ENCODE measurements at regions not wholly inside any gene's neighbourhood (a gene's known extent, or its start where the extent isn't known, plus 50 kb on each side); places are given as distances from the start of the nearest gene placed in this dataset.

- Histone ChIP-seq H3K36me3 (ENCODE audit: insufficient read depth, low read length) (no peaks in the 10 kb centered on the region), H3K27ac (ENCODE audit: low read length) (no peak overlapping the region), H3K9me3 (ENCODE audit: insufficient read depth, low read length, severe bottlenecking) (no peaks in the 10 kb centered on the region), H3K4me1 (ENCODE audit: insufficient read depth, low read length) (no peaks in the 10 kb centered on the region), H3K4me3 (ENCODE audit: low read depth in 1 of 2, low read length in 2 of 2) (no peak overlapping the region), H3K9ac (ENCODE audit: low read depth, low read length) (no peak overlapping the region), H4K20me1 (ENCODE audit: insufficient read depth, low read length) (no peaks in the 10 kb centered on the region), H3K27me3 (ENCODE audit: insufficient read depth, low read length, poor library complexity) (no peaks in the 10 kb centered on the region), H2AFZ (ENCODE audit: low read depth, low read length) (no peak overlapping the region), H3K4me2 (ENCODE audit: insufficient read depth, low read length) (no peak overlapping the region), H3K79me2 (ENCODE audit: insufficient read depth, low read length) (no peaks in the 10 kb centered on the region)
- no peak for DNase-seq
- ATAC-seq (ENCODE audit: insufficient read depth, low read depth), result no peak
- no peak for TF ChIP-seq EZH2 (IDR thresholded peaks at IDR 0.05; ENCODE audit: borderline replicate concordance, low read depth, low read length, severe bottlenecking)
- TF ChIP-seq CTCF (IDR thresholded peaks at IDR 0.05; ENCODE audit: borderline replicate concordance, extremely low read depth, low read length, poor library complexity, severe bottlenecking), result no peak
Measured at GRCh38 chrX:126982158-126982557, 162.6 kb downstream of the PRR32 start.

GRCh38 chrX:126985027-126985426 lies 165.5 kb downstream of the PRR32 start:
- DNase-seq (no peak), ATAC-seq (ENCODE audit: insufficient read depth, low read depth) (no peak)
- Histone ChIP-seq H3K4me1 (ENCODE audit: insufficient read depth, low read length) (no peaks in the 10 kb centered on the region), H3K36me3 (ENCODE audit: insufficient read depth, low read length) (no peaks in the 10 kb centered on the region), H3K79me2 (ENCODE audit: insufficient read depth, low read length) (no peaks in the 10 kb centered on the region), H2AFZ (ENCODE audit: low read depth, low read length) (no peak overlapping the region), H4K20me1 (ENCODE audit: insufficient read depth, low read length) (no peaks in the 10 kb centered on the region), H3K4me2 (ENCODE audit: insufficient read depth, low read length) (no peak overlapping the region), H3K9ac (ENCODE audit: low read depth, low read length) (no peak overlapping the region), H3K9me3 (ENCODE audit: insufficient read depth, low read length, severe bottlenecking) (no peaks in the 10 kb centered on the region), H3K27ac (ENCODE audit: low read length) (no peak overlapping the region), H3K27me3 (ENCODE audit: insufficient read depth, low read length, poor library complexity) (no peaks in the 10 kb centered on the region), H3K4me3 (ENCODE audit: low read depth in 1 of 2, low read length in 2 of 2) (no peak overlapping the region)
- TF ChIP-seq EZH2 (IDR thresholded peaks at IDR 0.05; ENCODE audit: borderline replicate concordance, low read depth, low read length, severe bottlenecking), result no peak
- TF ChIP-seq CTCF (IDR thresholded peaks at IDR 0.05; ENCODE audit: borderline replicate concordance, extremely low read depth, low read length, poor library complexity, severe bottlenecking), result no peak

- H3K9ac ChIP-seq (ENCODE audit: low read depth, low read length), result no peak overlapping the region
- H3K4me1 ChIP-seq (ENCODE audit: insufficient read depth, low read length), result no peaks in the 10 kb centered on the region
- no peaks in the 10 kb centered on the region for H4K20me1 ChIP-seq (ENCODE audit: insufficient read depth, low read length)
- H3K79me2 ChIP-seq (ENCODE audit: insufficient read depth, low read length), result no peaks in the 10 kb centered on the region
- H3K27ac ChIP-seq (ENCODE audit: low read length), result no peak overlapping the region
- no peaks in the 10 kb centered on the region for H3K27me3 ChIP-seq (ENCODE audit: insufficient read depth, low read length, poor library complexity)
- H3K9me3 ChIP-seq (ENCODE audit: insufficient read depth, low read length, severe bottlenecking), result no peaks in the 10 kb centered on the region
- DNase-seq (no peak), ATAC-seq (ENCODE audit: insufficient read depth, low read depth) (no peak)
- no peaks in the 10 kb centered on the region for H3K36me3 ChIP-seq (ENCODE audit: insufficient read depth, low read length)
- H3K4me2 ChIP-seq (ENCODE audit: insufficient read depth, low read length), result no peak overlapping the region
- no peak overlapping the region for H3K4me3 ChIP-seq (ENCODE audit: low read depth in 1 of 2, low read length in 2 of 2)
- no peak overlapping the region for H2AFZ ChIP-seq (ENCODE audit: low read depth, low read length)
- TF ChIP-seq CTCF (IDR thresholded peaks at IDR 0.05; ENCODE audit: borderline replicate concordance, extremely low read depth, low read length, poor library complexity, severe bottlenecking) (no peak), EZH2 (IDR thresholded peaks at IDR 0.05; ENCODE audit: borderline replicate concordance, low read depth, low read length, severe bottlenecking) (no peak)
Measured at GRCh38 chrX:126985981-126986380, 166.5 kb downstream of the PRR32 start.

DNA sequence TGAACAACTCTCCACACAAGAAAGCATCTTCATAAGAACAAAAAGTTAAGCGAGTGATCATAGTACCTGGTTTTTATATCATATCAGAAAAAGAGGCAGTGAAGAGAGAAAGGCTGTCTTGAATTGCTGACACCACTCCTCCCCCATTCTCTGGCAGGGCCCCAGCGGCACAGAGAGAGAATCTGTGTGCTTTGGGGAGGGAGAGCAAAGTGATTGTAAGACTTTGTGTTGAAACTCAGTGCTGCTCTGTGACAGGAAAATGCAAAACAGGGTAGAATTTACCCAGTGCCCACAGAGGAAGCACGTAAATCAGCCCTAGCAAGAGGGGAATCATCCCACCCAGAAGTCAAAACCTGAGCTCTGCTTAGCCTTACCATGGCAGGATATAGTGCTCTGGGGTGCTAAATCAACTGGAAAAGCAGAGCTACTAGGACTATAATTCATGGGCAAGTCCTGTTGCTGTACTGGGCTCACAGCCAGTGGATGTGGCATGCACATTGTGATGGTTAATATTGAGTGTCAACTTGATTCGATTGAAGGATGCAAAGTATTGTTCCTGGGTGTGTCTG lies 174.6 kb downstream of the PRR32 start:
- no peak overlapping the region for H3K9ac ChIP-seq (ENCODE audit: low read depth, low read length)
- no peaks in the 10 kb centered on the region for H3K9me3 ChIP-seq (ENCODE audit: insufficient read depth, low read length, severe bottlenecking)
- DNase-seq (no peak), ATAC-seq (ENCODE audit: insufficient read depth, low read depth) (no peak)
- no peaks in the 10 kb centered on the region for H4K20me1 ChIP-seq (ENCODE audit: insufficient read depth, low read length)
- H3K79me2 ChIP-seq (ENCODE audit: insufficient read depth, low read length), result no peaks in the 10 kb centered on the region
- H3K4me2 ChIP-seq (ENCODE audit: insufficient read depth, low read length), result no peak overlapping the region
- H2AFZ ChIP-seq (ENCODE audit: low read depth, low read length), result no peak overlapping the region
- no peaks in the 10 kb centered on the region for H3K27me3 ChIP-seq (ENCODE audit: insufficient read depth, low read length, poor library complexity)
- no peaks in the 10 kb centered on the region for H3K36me3 ChIP-seq (ENCODE audit: insufficient read depth, low read length)
- H3K4me1 ChIP-seq (ENCODE audit: insufficient read depth, low read length), result no peaks in the 10 kb centered on the region
- TF ChIP-seq EZH2 (IDR thresholded peaks at IDR 0.05; ENCODE audit: borderline replicate concordance, low read depth, low read length, severe bottlenecking) (no peak), CTCF (IDR thresholded peaks at IDR 0.05; ENCODE audit: borderline replicate concordance, extremely low read depth, low read length, poor library complexity, severe bottlenecking) (no peak)
- H3K4me3 ChIP-seq (ENCODE audit: low read depth in 1 of 2, low read length in 2 of 2), result no peak overlapping the region
- H3K27ac ChIP-seq (ENCODE audit: low read length), result no peak overlapping the region

All from DND-41 (cell line).